MM.1S (cell line): ENCODE measurements at regions not wholly inside any gene's neighbourhood (a gene's known extent, or its start where the extent isn't known, plus 50 kb on each side); places are given as distances from the start of the nearest gene placed in this dataset.

ENCODE experiments used
- DNase-seq: peaks from one replicate; pipeline ENCODE4 v3.0.0-alpha.2; 2015
- H2AFZ ChIP-seq: fragments of 300-600 bp; sonication (generic); 2 replicates; pipeline ENCODE4 v1.6.0; 2016; ENCODE audit warnings: antibody characterized with exemption, low read length
- H3F3A ChIP-seq: fragments of 300-600 bp; sonication (generic); 2 replicates; pipeline ENCODE4 v1.6.1; 2016; ENCODE audit warnings: mild to moderate bottlenecking, antibody characterized with exemption, low read length, moderate library complexity, mixed read lengths; ENCODE audit not compliant: insufficient read depth
- H3K27ac ChIP-seq: fragments of 300-600 bp; sonication (generic); 2 replicates; pipeline ENCODE4 v1.5.1; 2016; ENCODE audit warnings: mild to moderate bottlenecking, low read length
- H3K27me3 ChIP-seq: fragments of 300-600 bp; sonication (generic); replicated peaks from 2 replicates; pipeline ENCODE4 v1.6.0; 2016; ENCODE audit warnings: low read length; ENCODE audit not compliant: insufficient read depth
- H3K36me3 ChIP-seq: fragments of 300-600 bp; sonication (generic); replicated peaks from 2 replicates; pipeline ENCODE4 v1.6.1; 2016; ENCODE audit warnings: mild to moderate bottlenecking, low read length, mixed read lengths; ENCODE audit not compliant: insufficient read depth
- H3K4me1 ChIP-seq: fragments of 300-600 bp; sonication (generic); 2 replicates; pipeline ENCODE4 v1.6.1; 2016; ENCODE audit warnings: low read length, mixed read lengths
- H3K4me2 ChIP-seq: fragments of 300-600 bp; sonication (generic); 2 replicates; pipeline ENCODE4 v1.6.0; 2016; ENCODE audit warnings: low read depth, low read length
- H3K4me3 ChIP-seq: fragments of 300-600 bp; sonication (generic); 2 replicates; pipeline ENCODE4 v1.5.1; 2016; ENCODE audit warnings: low read length, mixed read lengths
- H3K79me2 ChIP-seq: fragments of 300-600 bp; sonication (generic); 2 replicates; pipeline ENCODE4 v1.6.1; 2016; ENCODE audit warnings: mixed run types, low read length, mixed read lengths
- H3K9ac ChIP-seq: fragments of 300-600 bp; sonication (generic); 2 replicates; pipeline ENCODE4 v1.6.1; 2016; ENCODE audit warnings: low read length, mixed read lengths
- H3K9me2 ChIP-seq: fragments of 300-600 bp; sonication (generic); replicated peaks from 2 replicates; pipeline ENCODE4 v1.6.1; 2016; ENCODE audit warnings: mild to moderate bottlenecking, low read length, mixed read lengths; ENCODE audit not compliant: insufficient read depth
- H3K9me3 ChIP-seq: fragments of 300-600 bp; sonication (generic); replicated peaks from 2 replicates; pipeline ENCODE4 v1.6.1; 2016; ENCODE audit warnings: mild to moderate bottlenecking, low read length, mixed read lengths; ENCODE audit not compliant: insufficient read depth
- H4K20me1 ChIP-seq: fragments of 300-600 bp; sonication (generic); 2 replicates; pipeline ENCODE4 v1.6.1; 2016; ENCODE audit warnings: mild to moderate bottlenecking, low read length, moderate library complexity, mixed read lengths; ENCODE audit not compliant: insufficient read depth
- EZH2 ChIP-seq: fragments of 300-600 bp; sonication (generic); optimal IDR thresholded peaks from 2 replicates; pipeline ENCODE3; 2017; ENCODE audit warnings: low read depth, mild to moderate bottlenecking, antibody characterized with exemption, low read length, mixed read lengths
- EZH2phosphoT487 ChIP-seq: fragments of 300-600 bp; sonication (generic); IDR thresholded peaks from 2 replicates; pipeline ENCODE4 v1.6.1; 2018; ENCODE audit warnings: antibody characterized with exemption, low read length
- TF ChIP-seq, protein P1 (sequence below): fragments of 300-600 bp; sonication (generic); IDR thresholded peaks from 2 replicates; pipeline ENCODE4 v1.5.1; 2016; ENCODE audit warnings: antibody characterized with exemption, low read length, mixed read lengths

DNA sequence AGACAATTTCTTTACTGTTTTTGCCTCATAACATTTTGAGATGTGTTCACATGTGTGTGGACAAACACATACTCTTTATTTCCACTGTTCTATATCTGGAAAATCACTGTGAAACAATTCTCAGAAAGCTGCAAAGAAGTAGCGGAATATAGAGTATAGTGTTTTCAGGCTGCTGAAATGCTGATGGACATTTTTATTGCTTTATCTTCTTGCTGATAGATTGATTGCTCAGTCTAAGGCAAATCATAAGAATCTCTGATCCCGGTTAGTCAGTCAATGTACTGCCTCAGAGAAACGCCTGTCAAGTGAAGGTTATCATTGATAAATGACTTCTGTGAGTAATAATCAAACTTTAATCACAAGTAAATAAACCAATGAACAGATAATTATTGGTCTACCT lies 364.9 kb upstream of the CTNND2 start:
- Histone ChIP-seq H3F3A (no peaks in the 10 kb centered on the region), H3K9me3 (no peaks in the 10 kb centered on the region), H3K36me3 (no peaks in the 10 kb centered on the region), H3K27ac (no peak overlapping the region), H3K4me2 (no peak overlapping the region), H2AFZ (no peak overlapping the region), H3K79me2 (no peaks in the 10 kb centered on the region), H3K4me3 (no peak overlapping the region), H3K9me2 (no peaks in the 10 kb centered on the region), H3K27me3 (no peaks in the 10 kb centered on the region), H3K4me1 (no peaks in the 10 kb centered on the region), H4K20me1 (no peaks in the 10 kb centered on the region), H3K9ac (no peak overlapping the region)
- TF ChIP-seq, protein P1, sequence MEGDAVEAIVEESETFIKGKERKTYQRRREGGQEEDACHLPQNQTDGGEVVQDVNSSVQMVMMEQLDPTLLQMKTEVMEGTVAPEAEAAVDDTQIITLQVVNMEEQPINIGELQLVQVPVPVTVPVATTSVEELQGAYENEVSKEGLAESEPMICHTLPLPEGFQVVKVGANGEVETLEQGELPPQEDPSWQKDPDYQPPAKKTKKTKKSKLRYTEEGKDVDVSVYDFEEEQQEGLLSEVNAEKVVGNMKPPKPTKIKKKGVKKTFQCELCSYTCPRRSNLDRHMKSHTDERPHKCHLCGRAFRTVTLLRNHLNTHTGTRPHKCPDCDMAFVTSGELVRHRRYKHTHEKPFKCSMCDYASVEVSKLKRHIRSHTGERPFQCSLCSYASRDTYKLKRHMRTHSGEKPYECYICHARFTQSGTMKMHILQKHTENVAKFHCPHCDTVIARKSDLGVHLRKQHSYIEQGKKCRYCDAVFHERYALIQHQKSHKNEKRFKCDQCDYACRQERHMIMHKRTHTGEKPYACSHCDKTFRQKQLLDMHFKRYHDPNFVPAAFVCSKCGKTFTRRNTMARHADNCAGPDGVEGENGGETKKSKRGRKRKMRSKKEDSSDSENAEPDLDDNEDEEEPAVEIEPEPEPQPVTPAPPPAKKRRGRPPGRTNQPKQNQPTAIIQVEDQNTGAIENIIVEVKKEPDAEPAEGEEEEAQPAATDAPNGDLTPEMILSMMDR, result no peak
- TF ChIP-seq EZH2phosphoT487 (no peak), EZH2 (no peak)
- no peak for DNase-seq

DNA sequence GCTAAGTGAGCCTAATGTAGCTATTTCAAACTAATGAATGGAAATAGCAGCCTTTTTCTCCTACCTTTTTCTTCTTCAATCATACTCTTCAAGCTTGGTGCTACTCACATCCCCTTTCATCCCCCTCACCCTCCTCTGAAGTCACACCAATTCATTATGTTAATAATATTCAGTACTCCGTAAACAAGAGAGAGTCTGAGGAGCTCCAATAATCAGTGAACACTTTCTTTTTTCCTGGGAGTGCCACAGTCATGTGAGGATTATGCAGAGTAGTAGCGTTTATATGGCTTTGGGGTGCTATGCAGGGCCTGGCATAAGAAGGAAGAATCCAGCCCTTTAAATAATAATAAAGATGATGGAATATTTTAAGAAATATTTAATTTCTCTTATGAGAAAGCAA lies 354.3 kb upstream of the CTNND2 start:
- no peak for DNase-seq
- Histone ChIP-seq H3K79me2 (no peaks in the 10 kb centered on the region), H3K27me3 (no peaks in the 10 kb centered on the region), H3K4me1 (no peaks in the 10 kb centered on the region), H3K4me3 (no peak overlapping the region), H3K27ac (no peak overlapping the region), H3F3A (no peaks in the 10 kb centered on the region), H3K9ac (no peak overlapping the region), H3K9me3 (no peaks in the 10 kb centered on the region), H3K36me3 (no peaks in the 10 kb centered on the region), H4K20me1 (no peaks in the 10 kb centered on the region), H2AFZ (no peak overlapping the region), H3K4me2 (no peak overlapping the region), H3K9me2 (no peaks in the 10 kb centered on the region)
- TF ChIP-seq EZH2 (no peak), EZH2phosphoT487 (no peak)
- TF ChIP-seq, protein P1, result no peak

DNA sequence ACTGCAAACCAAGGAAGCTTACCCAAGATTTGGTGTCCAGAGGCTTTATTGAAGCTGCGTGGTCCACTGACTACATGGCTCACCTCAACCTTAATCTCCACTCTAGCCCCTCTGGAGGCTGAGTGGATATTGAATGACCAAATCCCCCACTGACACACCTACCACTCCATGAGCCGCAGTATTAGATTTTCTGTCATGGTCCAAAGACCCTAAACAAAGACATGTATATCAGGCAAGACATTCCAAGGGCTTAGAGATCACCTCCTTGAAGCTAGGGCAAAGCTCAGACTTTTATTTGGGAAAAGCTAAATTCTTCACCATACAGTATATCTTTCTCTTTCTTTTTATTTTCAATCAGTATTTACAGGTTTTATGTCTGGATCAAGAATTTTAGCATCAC lies 346.2 kb upstream of the CTNND2 start:
- no peaks in the 10 kb centered on the region for H3K4me1 ChIP-seq
- H3K4me2 ChIP-seq, result no peak overlapping the region
- H3K79me2 ChIP-seq, result no peaks in the 10 kb centered on the region
- H4K20me1 ChIP-seq, result no peaks in the 10 kb centered on the region
- H3K36me3 ChIP-seq, result no peaks in the 10 kb centered on the region
- no peak for TF ChIP-seq EZH2phosphoT487
- TF ChIP-seq, protein P1, result no peak
- no peak overlapping the region for H3K27ac ChIP-seq
- H2AFZ ChIP-seq, result no peak overlapping the region
- H3K27me3 ChIP-seq, result no peaks in the 10 kb centered on the region
- DNase-seq, result no peak
- no peak overlapping the region for H3K9ac ChIP-seq
- H3K4me3 ChIP-seq, result no peak overlapping the region
- no peaks in the 10 kb centered on the region for H3K9me3 ChIP-seq
- H3F3A ChIP-seq, result no peaks in the 10 kb centered on the region
- no peaks in the 10 kb centered on the region for H3K9me2 ChIP-seq
